ENCODE measurements at regions not wholly inside any gene's neighbourhood (a gene's known extent, or its start where the extent isn't known, plus 50 kb on each side); places are given as distances from the start of the nearest gene placed in this dataset.
A peak's percentile ranks its signal among the peaks of the same experiment; 100 is the strongest.

- TF ChIP-seq ZGPAT (CRISPR knock-in tag; IDR thresholded peaks at IDR 0.05) (peak; percentile 72), MEF2D (CRISPR knock-in tag; IDR thresholded peaks at IDR 0.05) (peak; percentile 90), GFI1 (CRISPR knock-in tag; IDR thresholded peaks at IDR 0.05; ENCODE audit: borderline replicate concordance) (peak; percentile 49; the same call in 1 of the 2 replicates), RFXAP (CRISPR knock-in tag; IDR thresholded peaks at IDR 0.05; ENCODE audit: borderline replicate concordance) (0 out of 2 replicates have a peak, but pooled peaks have one; percentile 51), CENPX (CRISPR knock-in tag; IDR thresholded peaks at IDR 0.05) (no peak), ZNF891 (CRISPR knock-in tag; IDR thresholded peaks at IDR 0.05) (peak; percentile 80), FIP1L1 (IDR thresholded peaks at IDR 0.05; ENCODE audit: borderline replicate concordance, insufficient read depth, low read depth, low read length) (no peak), ZNF83 (CRISPR knock-in tag; IDR thresholded peaks at IDR 0.05; ENCODE audit: borderline replicate concordance) (peak; percentile 35; the same call in 1 of the 2 replicates), ZSCAN25 (CRISPR knock-in tag; IDR thresholded peaks at IDR 0.05) (no peak), ZNF564 (CRISPR knock-in tag; IDR thresholded peaks at IDR 0.05) (no peak), CSRNP1 (CRISPR knock-in tag; IDR thresholded peaks at IDR 0.05) (no peak), ZNF292 (CRISPR knock-in tag; IDR thresholded peaks at IDR 0.05; ENCODE audit: borderline replicate concordance, low read depth) (peak; percentile 75; the same call in 1 of the 2 replicates), SOX5 (CRISPR knock-in tag; IDR thresholded peaks at IDR 0.05; ENCODE audit: borderline replicate concordance) (peak; percentile 82; the same call in 1 of the 2 replicates), GABPB1 (CRISPR knock-in tag; IDR thresholded peaks at IDR 0.05) (0 out of 2 replicates have a peak, but pooled peaks have one; percentile 9), ZFAT (CRISPR knock-in tag; conservative IDR thresholded peaks at IDR 0.05) (no peak), CEBPZ (IDR thresholded peaks at IDR 0.05; ENCODE audit: low read length) (no peak), HOXA3 (CRISPR knock-in tag; IDR thresholded peaks at IDR 0.05) (peak; percentile 55; the same call in 1 of the 2 replicates), ZNF598 (CRISPR knock-in tag; IDR thresholded peaks at IDR 0.05; ENCODE audit: borderline replicate concordance) (0 out of 2 replicates have a peak, but pooled peaks have one; percentile 25), FOXA3 (CRISPR knock-in tag; IDR thresholded peaks at IDR 0.05) (peak; percentile 93), ZIK1 (CRISPR knock-in tag; IDR thresholded peaks at IDR 0.05; ENCODE audit: borderline replicate concordance, low read depth) (0 out of 2 replicates have a peak, but pooled peaks have one; percentile 39), NFATC3 (CRISPR knock-in tag; IDR thresholded peaks at IDR 0.05) (no peak)
Observed at GRCh38 chr14:95444132-95445129, 72.0 kb downstream of the SYNE3 start (continued).

Data from HepG2 (cell line).